Right ventricle myocardium superior (tissue), 1 donor: ENCODE measurements at regions not wholly inside any gene's neighbourhood (a gene's known extent, or its start where the extent isn't known, plus 50 kb on each side); places are given as distances from the start of the nearest gene placed in this dataset.

Experiments
- ATAC-seq: fragments of 200-7000 bp; cut with Tn5 transposase; one replicate; pipeline ENCODE4 v1.9.1; 2020; ENCODE audit warnings: mild to moderate bottlenecking; ENCODE audit not compliant: poor library complexity
- DNase-seq: peaks from one replicate; pipeline ENCODE4 v3.0.0-alpha.2; 2020
- intact Hi-C: fragments of 100-400 bp; cut with DNase I; formaldehyde crosslinking; loops from one replicate; pipeline ENCODE4 v1.11.2; 2022
- donor health status: DM: no; HTN: yes; CAD: no; lungs with severe emphysema.

GRCh38 chr9:32837551-32838058, 54.3 kb downstream of the TMEM215 start:
- intact Hi-C loops: no loop called here
- DNase-seq: no peak
- ATAC-seq: no peak

- intact Hi-C loops: no loop called here
- DNase-seq (no peak), ATAC-seq (no peak)
Measured at GRCh38 chr9:32839013-32839885, 55.9 kb downstream of the TMEM215 start.

- DNase-seq (no peak), ATAC-seq (no peak)
- intact Hi-C loops: no loop called here
Measured at GRCh38 chr9:32841314-32841713, 58.0 kb downstream of the TMEM215 start.

- ATAC-seq: no peak
- intact Hi-C loops: no loop called here
- DNase-seq: no peak
Measured at GRCh38 chr9:32843295-32843694, 60.0 kb downstream of the TMEM215 start.

GRCh38 chr9:32844259-32844658, 60.9 kb downstream of the TMEM215 start:
- ATAC-seq: no peak
- intact Hi-C loops: no loop called here

GRCh38 chr9:32854271-32854670, 70.9 kb downstream of the TMEM215 start:
- intact Hi-C loops: no loop called here
- ATAC-seq: no peak
- DNase-seq: no peak

More at GRCh38 chr9:32844259-32844658, 60.9 kb downstream of the TMEM215 start:
- DNase-seq: no peak

- no peak for DNase-seq
- intact Hi-C loops: no loop called here
- no peak for ATAC-seq
Measured at GRCh38 chr9:32855752-32856151, 72.4 kb downstream of the TMEM215 start.

GRCh38 chr9:32863291-32863690, 80.0 kb downstream of the TMEM215 start:
- DNase-seq: no peak
- intact Hi-C loops: no loop called here
- ATAC-seq: no peak

GRCh38 chr9:32864971-32865370, 81.6 kb downstream of the TMEM215 start:
- intact Hi-C loops: no loop called here
- no peak for ATAC-seq
- no peak for DNase-seq

- DNase-seq (no peak), ATAC-seq (no peak)
- intact Hi-C loops: no loop called here
Measured at GRCh38 chr9:32866273-32866672, 82.9 kb downstream of the TMEM215 start.

- ATAC-seq (no peak), DNase-seq (no peak)
- intact Hi-C loops: no loop called here
Measured at GRCh38 chr9:32867026-32867425, 83.7 kb downstream of the TMEM215 start.

GRCh38 chr9:32867601-32868204, 84.4 kb downstream of the TMEM215 start:
- DNase-seq (no peak), ATAC-seq (no peak)
- intact Hi-C loops: no loop called here

GRCh38 chr9:32869404-32869803, 86.1 kb downstream of the TMEM215 start:
- no peak for ATAC-seq
- intact Hi-C loops: no loop called here
- DNase-seq: no peak

- ATAC-seq: no peak
- intact Hi-C loops: no loop called here
- DNase-seq: no peak
Measured at GRCh38 chr9:32873131-32873530, 89.8 kb downstream of the TMEM215 start.

- intact Hi-C loops: no loop called here
- ATAC-seq: no peak
- DNase-seq: no peak
Measured at GRCh38 chr9:32873553-32873952, 90.2 kb downstream of the TMEM215 start.

GRCh38 chr9:32875242-32875641, 91.9 kb downstream of the TMEM215 start:
- no peak for DNase-seq
- ATAC-seq: no peak
- intact Hi-C loops: no loop called here

GRCh38 chr9:32875748-32876147, 92.4 kb downstream of the TMEM215 start:
- ATAC-seq (no peak), DNase-seq (no peak)
- intact Hi-C loops: no loop called here

GRCh38 chr9:32877103-32877502, 93.8 kb downstream of the TMEM215 start:
- peak; percentile 87 for ATAC-seq
- intact Hi-C loops: no loop called here
- no peak for DNase-seq

GRCh38 chr9:32877639-32878217, 94.4 kb downstream of the TMEM215 start:
- intact Hi-C loops: no loop called here
- ATAC-seq (no peak), DNase-seq (no peak)

GRCh38 chr9:32879335-32879734, 96.0 kb downstream of the TMEM215 start:
- no peak for DNase-seq
- ATAC-seq: no peak
- intact Hi-C loops: no loop called here
